ENCODE measurements at regions not wholly inside any gene's neighbourhood (a gene's known extent, or its start where the extent isn't known, plus 50 kb on each side); places are given as distances from the start of the nearest gene placed in this dataset.
"Not testable (repeated sequence)": the region's sequence is repeated elsewhere in the genome, so short reads cannot be mapped to it uniquely, and the experiment has no call there.

DNA sequence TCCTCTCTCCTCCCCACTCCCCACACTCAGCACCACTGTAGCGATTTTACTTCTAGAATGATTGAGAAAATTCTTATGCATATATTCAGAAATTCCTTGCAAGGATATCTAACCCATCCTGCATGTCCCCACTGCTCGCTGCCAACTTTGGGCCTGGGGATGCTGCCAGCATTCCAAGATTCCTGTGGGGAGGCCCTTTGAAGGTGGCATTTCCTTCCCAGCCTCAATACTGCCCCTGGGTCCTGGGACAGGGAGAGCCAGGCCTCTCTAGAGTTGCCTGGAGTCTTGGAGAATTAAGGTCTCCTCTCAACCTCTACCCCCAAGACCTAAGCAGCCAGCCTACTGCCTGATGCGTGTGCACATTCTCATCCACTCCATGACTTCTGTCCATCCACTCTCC, 303.5 kb downstream of the NEBL start:
- no peak overlapping the region for H3K27ac Mint-ChIP-seq (ENCODE audit: unreplicated experiment)
- no peaks in the 10 kb centered on the region for H3K27me3 Mint-ChIP-seq (ENCODE audit: unreplicated experiment)
- no peak for DNase-seq
- no peaks in the 10 kb centered on the region for H3K4me1 Mint-ChIP-seq (ENCODE audit: low read depth, unreplicated experiment)
- TF ChIP-seq, protein P1, sequence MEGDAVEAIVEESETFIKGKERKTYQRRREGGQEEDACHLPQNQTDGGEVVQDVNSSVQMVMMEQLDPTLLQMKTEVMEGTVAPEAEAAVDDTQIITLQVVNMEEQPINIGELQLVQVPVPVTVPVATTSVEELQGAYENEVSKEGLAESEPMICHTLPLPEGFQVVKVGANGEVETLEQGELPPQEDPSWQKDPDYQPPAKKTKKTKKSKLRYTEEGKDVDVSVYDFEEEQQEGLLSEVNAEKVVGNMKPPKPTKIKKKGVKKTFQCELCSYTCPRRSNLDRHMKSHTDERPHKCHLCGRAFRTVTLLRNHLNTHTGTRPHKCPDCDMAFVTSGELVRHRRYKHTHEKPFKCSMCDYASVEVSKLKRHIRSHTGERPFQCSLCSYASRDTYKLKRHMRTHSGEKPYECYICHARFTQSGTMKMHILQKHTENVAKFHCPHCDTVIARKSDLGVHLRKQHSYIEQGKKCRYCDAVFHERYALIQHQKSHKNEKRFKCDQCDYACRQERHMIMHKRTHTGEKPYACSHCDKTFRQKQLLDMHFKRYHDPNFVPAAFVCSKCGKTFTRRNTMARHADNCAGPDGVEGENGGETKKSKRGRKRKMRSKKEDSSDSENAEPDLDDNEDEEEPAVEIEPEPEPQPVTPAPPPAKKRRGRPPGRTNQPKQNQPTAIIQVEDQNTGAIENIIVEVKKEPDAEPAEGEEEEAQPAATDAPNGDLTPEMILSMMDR (IDR thresholded peaks at IDR 0.05; ENCODE audit: partially characterized antibody, unreplicated experiment): no peak
- no peaks in the 10 kb centered on the region for H3K9me3 Mint-ChIP-seq (ENCODE audit: unreplicated experiment)
- H3K36me3 Mint-ChIP-seq (ENCODE audit: unreplicated experiment): no peaks in the 10 kb centered on the region
- no peak overlapping the region for H3K4me3 Mint-ChIP-seq (ENCODE audit: unreplicated experiment)

DNA sequence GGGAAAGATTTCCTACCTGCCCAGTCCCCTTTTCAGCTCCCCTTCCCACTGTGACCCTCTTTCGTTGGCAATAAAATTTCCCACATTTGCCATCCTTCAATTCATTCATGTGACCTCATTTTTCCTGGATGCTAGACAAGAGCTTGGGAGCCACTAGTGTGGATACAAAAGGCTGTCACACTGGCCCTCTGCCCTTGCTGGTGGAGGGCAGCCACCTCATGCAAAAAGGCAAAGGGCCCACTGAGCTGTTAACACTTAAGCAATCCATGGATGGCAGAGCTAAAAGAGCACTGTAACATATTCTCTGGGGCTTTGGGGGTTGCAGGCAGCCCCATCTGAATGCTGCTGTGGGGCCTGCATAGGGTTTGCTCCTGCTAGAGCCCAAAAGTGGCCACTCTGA, 315.1 kb downstream of the NEBL start:
- Mint-ChIP-seq H3K4me3 (ENCODE audit: unreplicated experiment) (no peak overlapping the region), H3K27me3 (ENCODE audit: unreplicated experiment) (no peaks in the 10 kb centered on the region), H3K4me1 (ENCODE audit: low read depth, unreplicated experiment) (no peaks in the 10 kb centered on the region), H3K9me3 (ENCODE audit: unreplicated experiment) (no peaks in the 10 kb centered on the region), H3K36me3 (ENCODE audit: unreplicated experiment) (peaks cover 4% of the 10 kb centered on the region), H3K27ac (ENCODE audit: unreplicated experiment) (no peak overlapping the region)
- DNase-seq: no peak
- TF ChIP-seq, protein P1 (IDR thresholded peaks at IDR 0.05; ENCODE audit: partially characterized antibody, unreplicated experiment): no peak

DNA sequence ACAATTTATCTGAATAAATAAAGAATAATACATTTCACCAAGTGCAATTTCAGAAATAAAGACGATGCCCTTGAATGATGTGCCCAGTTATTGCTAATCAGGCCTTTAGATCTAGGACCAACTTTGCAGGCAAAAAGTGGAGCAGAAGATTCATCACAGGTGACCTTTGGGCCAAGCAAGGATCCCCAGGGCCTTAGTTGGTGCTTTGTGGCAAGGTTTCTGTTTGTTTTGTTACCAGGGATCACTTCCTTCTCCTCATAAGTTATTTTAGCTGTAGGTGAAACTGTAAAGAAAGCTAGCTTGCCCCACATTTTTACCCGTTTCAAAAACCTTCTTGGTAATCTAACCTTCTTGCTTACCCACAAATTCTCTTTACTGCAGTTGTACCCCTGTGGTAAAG, 323.2 kb downstream of the NEBL start:
- H3K4me3 Mint-ChIP-seq (ENCODE audit: unreplicated experiment): no peak overlapping the region
- H3K27ac Mint-ChIP-seq (ENCODE audit: unreplicated experiment): no peak overlapping the region
- TF ChIP-seq, protein P1 (IDR thresholded peaks at IDR 0.05; ENCODE audit: partially characterized antibody, unreplicated experiment): no peak
- H3K27me3 Mint-ChIP-seq (ENCODE audit: unreplicated experiment): no peaks in the 10 kb centered on the region
- no peaks in the 10 kb centered on the region for H3K36me3 Mint-ChIP-seq (ENCODE audit: unreplicated experiment)
- H3K9me3 Mint-ChIP-seq (ENCODE audit: unreplicated experiment): peaks cover 2% of the 10 kb centered on the region
- no peak for DNase-seq
- H3K4me1 Mint-ChIP-seq (ENCODE audit: low read depth, unreplicated experiment): no peaks in the 10 kb centered on the region

DNA sequence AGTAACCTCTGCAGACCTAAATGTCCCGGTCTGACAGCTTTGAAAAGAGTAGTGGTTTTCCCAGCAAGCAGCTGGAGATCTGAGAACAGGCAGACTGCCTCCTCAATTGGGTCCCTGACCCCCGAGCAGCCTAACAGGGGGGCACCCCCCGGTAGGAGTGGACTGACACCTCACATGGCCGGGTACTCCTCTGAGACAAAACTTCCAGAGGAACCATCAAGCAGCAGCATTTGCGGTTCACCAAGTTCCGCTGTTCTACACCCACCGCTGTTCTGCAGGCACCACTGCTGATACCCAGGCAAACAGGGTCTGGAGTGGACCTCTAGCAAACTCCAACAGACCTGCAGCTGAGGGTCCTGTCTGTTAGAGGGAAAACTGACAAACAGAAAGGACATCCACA, 341.1 kb downstream of the NEBL start:
- H3K27ac Mint-ChIP-seq (ENCODE audit: unreplicated experiment); H3K9me3 Mint-ChIP-seq (ENCODE audit: unreplicated experiment); DNase-seq; H3K4me1 Mint-ChIP-seq (ENCODE audit: low read depth, unreplicated experiment); H3K36me3 Mint-ChIP-seq (ENCODE audit: unreplicated experiment); H3K4me3 Mint-ChIP-seq (ENCODE audit: unreplicated experiment); H3K27me3 Mint-ChIP-seq (ENCODE audit: unreplicated experiment): not testable (repeated sequence)

DNA sequence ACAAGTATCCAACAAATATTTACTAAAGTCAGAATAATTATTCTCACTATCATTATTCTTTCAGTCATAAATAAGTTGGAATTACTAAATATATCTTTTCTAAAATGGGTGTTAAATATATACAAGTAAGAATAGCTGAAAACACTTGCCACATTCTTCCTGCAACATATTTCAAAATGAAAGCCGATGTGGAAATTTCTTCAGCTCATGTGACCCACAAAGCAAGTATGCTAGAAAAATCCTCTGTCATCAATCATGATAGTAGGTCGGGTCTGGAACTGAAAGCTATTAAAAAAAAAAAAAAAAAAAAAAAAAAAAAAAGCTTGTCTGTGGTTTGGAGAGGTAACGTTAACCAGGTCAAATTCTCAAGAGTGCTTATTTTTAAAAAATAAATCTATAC, 344.7 kb downstream of the NEBL start:
- Mint-ChIP-seq H3K4me3 (ENCODE audit: unreplicated experiment) (no peak overlapping the region), H3K4me1 (ENCODE audit: low read depth, unreplicated experiment) (no peaks in the 10 kb centered on the region), H3K36me3 (ENCODE audit: unreplicated experiment) (peaks cover 7% of the 10 kb centered on the region), H3K9me3 (ENCODE audit: unreplicated experiment) (no peaks in the 10 kb centered on the region), H3K27me3 (ENCODE audit: unreplicated experiment) (no peaks in the 10 kb centered on the region), H3K27ac (ENCODE audit: unreplicated experiment) (no peak overlapping the region)
- TF ChIP-seq, protein P1 (IDR thresholded peaks at IDR 0.05; ENCODE audit: partially characterized antibody, unreplicated experiment): no peak
- no peak for DNase-seq

DNA sequence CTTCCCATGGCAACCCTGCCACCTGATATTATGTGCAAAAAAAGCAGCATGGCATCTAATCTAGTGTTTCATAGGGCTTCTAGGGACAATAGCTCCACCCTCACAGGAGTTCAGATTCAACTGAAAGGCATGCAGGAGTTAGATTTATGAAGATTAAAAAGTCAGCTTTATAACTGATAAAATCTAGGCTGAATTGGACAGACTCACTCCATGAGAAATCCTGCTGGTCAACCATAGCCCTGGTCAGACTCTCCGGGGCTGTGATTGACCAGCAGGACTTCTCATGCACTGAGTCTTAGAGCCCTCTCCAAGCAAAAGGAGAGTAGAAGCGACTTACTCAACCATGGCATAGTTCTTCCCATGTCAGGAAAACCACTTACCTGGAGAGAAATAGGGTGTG, 345.4 kb downstream of the NEBL start:
- peaks cover 4% of the 10 kb centered on the region for H3K36me3 Mint-ChIP-seq (ENCODE audit: unreplicated experiment)
- H3K4me3 Mint-ChIP-seq (ENCODE audit: unreplicated experiment): no peak overlapping the region
- DNase-seq: no peak
- H3K27ac Mint-ChIP-seq (ENCODE audit: unreplicated experiment): no peak overlapping the region
- no peaks in the 10 kb centered on the region for H3K4me1 Mint-ChIP-seq (ENCODE audit: low read depth, unreplicated experiment)
- TF ChIP-seq, protein P1 (IDR thresholded peaks at IDR 0.05; ENCODE audit: partially characterized antibody, unreplicated experiment): no peak
- H3K27me3 Mint-ChIP-seq (ENCODE audit: unreplicated experiment): peaks cover 2% of the 10 kb centered on the region
- H3K9me3 Mint-ChIP-seq (ENCODE audit: unreplicated experiment): no peaks in the 10 kb centered on the region
